OCI-LY7 (cell line): ENCODE measurements at regions not wholly inside any gene's neighbourhood (a gene's known extent, or its start where the extent isn't known, plus 50 kb on each side); places are given as distances from the start of the nearest gene placed in this dataset.

ENCODE experiments used
- CTCF ChIP-seq: fragments of 200-600 bp; sonication (generic); conservative IDR thresholded peaks from 2 replicates; pipeline ENCODE4 v1.5.1; 2014; ENCODE audit warnings: mild to moderate bottlenecking, antibody characterized with exemption, low read length, moderate library complexity, mixed read lengths
- EZH2phosphoT487 ChIP-seq: fragments of 200-600 bp; sonication (generic); IDR thresholded peaks from 2 replicates; pipeline ENCODE4 v1.6.1; 2018; ENCODE audit warnings: low read depth, borderline replicate concordance, mild to moderate bottlenecking, mixed run types, antibody characterized with exemption, low read length, moderate library complexity, mixed read lengths

- no peak for TF ChIP-seq CTCF
- TF ChIP-seq EZH2phosphoT487, result no peak
Observed at GRCh38 chr20:41750137-41750536, 132.0 kb upstream of the CHD6 start.
